ENCODE measurements at regions not wholly inside any gene's neighbourhood (a gene's known extent, or its start where the extent isn't known, plus 50 kb on each side); places are given as distances from the start of the nearest gene placed in this dataset.

DNA sequence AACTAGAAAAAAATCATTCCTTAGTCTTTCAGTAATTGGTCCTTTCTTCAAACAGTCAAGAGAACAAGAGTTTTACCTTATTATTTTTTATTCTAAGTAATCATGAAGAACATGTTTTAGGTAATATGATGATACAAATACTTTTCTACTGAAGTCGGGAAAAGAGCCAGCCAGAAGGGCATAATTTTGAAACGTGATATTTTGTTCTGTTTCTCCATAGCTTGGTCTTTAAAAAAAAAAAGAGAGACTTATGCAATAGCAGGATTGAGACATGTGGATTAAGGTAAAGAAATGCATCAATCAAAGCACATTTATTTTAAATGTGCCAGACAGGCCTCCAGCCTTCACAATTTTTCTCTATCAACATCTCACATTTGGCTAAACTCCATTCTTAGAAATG lies 1016.8 kb downstream of the CNTNAP5 start:
- H3K27ac ChIP-seq = no peak overlapping the region
- TF ChIP-seq ZFX (IDR thresholded peaks at IDR 0.05; ENCODE audit: borderline replicate concordance) = no peak
- TF ChIP-seq, protein P1, sequence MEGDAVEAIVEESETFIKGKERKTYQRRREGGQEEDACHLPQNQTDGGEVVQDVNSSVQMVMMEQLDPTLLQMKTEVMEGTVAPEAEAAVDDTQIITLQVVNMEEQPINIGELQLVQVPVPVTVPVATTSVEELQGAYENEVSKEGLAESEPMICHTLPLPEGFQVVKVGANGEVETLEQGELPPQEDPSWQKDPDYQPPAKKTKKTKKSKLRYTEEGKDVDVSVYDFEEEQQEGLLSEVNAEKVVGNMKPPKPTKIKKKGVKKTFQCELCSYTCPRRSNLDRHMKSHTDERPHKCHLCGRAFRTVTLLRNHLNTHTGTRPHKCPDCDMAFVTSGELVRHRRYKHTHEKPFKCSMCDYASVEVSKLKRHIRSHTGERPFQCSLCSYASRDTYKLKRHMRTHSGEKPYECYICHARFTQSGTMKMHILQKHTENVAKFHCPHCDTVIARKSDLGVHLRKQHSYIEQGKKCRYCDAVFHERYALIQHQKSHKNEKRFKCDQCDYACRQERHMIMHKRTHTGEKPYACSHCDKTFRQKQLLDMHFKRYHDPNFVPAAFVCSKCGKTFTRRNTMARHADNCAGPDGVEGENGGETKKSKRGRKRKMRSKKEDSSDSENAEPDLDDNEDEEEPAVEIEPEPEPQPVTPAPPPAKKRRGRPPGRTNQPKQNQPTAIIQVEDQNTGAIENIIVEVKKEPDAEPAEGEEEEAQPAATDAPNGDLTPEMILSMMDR (IDR thresholded peaks at IDR 0.05) = no peak

DNA sequence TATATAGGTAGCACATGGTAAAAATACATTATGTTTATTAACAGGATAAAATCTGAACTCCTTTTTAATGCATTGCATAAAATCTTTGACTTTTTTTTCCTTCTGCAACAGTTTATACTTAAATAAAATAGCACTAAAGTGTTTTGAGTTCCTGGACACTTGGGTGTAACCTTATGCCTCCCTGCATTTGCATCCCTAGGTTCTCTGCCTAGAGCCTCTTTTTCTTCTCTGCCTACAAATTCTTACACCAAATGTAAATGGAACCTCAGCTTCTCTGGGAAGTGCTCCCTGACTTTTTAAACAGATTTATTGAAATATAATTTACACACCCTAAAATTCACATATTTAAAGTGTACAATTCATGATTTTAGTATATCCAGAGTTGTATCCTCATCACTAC lies 1017.6 kb downstream of the CNTNAP5 start:
- no peak for TF ChIP-seq ZFX (IDR thresholded peaks at IDR 0.05; ENCODE audit: borderline replicate concordance)
- TF ChIP-seq, protein P1 (IDR thresholded peaks at IDR 0.05) = no peak
- H3K27ac ChIP-seq = no peak overlapping the region

DNA sequence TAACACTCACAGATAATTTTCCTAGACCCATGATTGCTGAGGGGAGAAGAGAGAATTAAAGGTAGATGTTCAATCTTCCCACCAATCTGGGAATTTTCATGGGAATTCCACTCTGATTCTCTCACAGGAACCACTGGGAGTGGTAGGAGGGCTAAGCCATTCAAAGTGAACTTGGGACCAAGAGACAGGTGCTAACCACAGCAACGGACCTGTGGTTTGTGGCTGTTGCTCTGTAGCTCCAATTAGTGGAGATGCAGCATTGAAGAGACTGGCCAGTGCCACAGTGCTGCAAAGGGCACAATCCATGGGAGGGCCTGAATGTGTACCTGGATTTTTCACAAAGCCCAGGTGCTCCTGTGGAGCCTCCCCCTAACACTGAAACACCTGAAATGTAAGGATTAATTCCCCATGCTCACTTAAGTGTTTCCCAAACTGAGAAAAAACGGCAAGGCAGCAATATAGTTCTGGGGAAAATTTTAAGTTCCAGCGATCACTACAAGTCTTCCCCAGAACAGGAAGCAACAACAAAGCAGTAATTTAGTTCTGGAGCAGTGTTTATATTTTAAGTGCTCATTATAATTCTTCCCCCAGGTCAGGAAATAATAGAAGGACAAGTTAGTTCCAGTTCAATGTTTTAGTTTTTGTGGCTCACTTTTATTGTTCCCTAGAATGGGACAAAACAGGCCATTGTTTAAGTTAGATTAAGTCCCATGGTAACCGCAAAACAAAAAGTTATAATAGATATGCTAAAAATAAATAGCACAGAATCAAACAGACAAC lies 1045.8 kb downstream of the CNTNAP5 start:
- no peak overlapping the region for H3K27ac ChIP-seq
- no peak for TF ChIP-seq ZFX (IDR thresholded peaks at IDR 0.05; ENCODE audit: borderline replicate concordance)
- TF ChIP-seq, protein P1 (IDR thresholded peaks at IDR 0.05) = no peak

DNA sequence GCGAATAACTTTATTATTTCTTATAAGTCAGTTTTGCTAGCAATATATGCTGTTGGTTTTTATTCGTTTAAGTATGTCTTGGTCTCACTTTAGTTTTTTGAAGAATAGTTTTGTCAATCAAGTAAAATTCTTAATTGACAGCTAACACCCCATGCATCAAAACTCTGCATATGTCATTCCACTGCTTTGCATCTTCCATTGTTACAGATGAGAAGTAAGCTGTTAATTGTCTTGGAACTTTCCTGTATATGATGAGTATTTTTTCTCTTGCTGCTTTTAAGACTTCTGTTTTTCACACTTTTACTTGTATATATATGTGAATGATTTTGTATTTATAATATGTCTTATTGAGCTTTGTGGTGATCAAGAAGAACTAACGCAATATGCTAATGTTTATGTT lies 1048.4 kb downstream of the CNTNAP5 start:
- H3K27ac ChIP-seq = no peak overlapping the region
- TF ChIP-seq ZFX (IDR thresholded peaks at IDR 0.05; ENCODE audit: borderline replicate concordance) = no peak
- TF ChIP-seq, protein P1 (IDR thresholded peaks at IDR 0.05) = no peak

DNA sequence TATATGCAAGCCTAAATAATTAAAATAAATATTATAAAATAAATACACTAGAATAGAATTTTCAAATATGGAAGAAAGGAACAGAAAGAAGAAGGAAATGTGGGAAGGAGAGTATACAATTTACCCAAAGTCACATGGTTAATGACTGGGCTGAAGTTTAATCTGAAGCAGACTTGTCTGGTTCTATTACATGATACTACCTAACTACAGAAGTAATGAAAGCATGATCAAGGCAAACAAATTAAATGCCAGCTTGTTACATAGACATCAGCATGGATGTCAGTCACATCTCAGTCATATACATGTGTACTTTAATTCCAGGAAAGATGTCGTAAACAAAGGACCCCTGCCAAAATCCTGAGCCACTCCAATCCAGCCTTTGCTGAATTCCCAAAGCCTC lies 1060.8 kb downstream of the CNTNAP5 start:
- peak overlapping the region; percentile 75 for H3K27ac ChIP-seq
- TF ChIP-seq ZFX (IDR thresholded peaks at IDR 0.05; ENCODE audit: borderline replicate concordance) = no peak
- TF ChIP-seq, protein P1 (IDR thresholded peaks at IDR 0.05) = no peak

DNA sequence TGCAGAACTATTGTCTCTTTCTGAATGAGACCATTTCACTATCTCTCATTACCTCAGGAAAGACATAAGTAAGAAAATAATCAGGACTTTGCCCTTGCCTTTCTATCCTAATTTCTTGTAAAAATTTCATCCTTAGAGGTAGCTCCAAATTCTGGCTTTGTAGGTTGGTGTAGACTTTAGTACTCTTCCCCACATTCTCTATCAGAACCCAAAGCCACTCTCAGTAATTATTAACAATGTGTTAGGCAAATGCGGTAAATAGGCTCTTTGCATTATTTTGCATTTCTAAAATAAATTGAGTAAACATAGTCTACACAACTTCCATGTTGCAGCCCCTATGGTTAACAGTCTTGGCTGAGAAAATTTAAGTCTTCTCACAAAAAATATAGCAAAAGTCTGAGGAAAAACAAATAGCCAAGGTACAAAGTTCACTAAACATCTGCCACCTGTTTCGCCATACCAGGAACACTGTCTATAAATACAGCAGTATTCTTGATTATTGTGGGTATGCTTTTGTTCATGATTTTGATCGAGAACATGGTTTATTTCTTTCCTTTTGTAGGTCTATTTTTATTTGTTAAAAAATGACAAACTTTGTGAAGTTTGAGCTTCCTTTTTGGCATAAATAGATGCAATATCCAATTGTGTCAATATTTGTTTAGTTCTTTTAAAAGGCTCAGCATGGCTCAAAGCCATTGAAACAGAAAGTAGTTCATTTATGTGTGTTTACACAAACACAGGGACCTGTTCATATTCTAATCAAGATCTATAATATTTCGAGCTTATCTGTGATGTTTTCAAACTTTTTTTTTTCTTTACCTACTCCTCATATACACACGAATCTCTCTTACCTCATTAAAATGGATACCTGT lies 1061.5 kb downstream of the CNTNAP5 start:
- TF ChIP-seq ZFX (IDR thresholded peaks at IDR 0.05; ENCODE audit: borderline replicate concordance) = no peak

DNA sequence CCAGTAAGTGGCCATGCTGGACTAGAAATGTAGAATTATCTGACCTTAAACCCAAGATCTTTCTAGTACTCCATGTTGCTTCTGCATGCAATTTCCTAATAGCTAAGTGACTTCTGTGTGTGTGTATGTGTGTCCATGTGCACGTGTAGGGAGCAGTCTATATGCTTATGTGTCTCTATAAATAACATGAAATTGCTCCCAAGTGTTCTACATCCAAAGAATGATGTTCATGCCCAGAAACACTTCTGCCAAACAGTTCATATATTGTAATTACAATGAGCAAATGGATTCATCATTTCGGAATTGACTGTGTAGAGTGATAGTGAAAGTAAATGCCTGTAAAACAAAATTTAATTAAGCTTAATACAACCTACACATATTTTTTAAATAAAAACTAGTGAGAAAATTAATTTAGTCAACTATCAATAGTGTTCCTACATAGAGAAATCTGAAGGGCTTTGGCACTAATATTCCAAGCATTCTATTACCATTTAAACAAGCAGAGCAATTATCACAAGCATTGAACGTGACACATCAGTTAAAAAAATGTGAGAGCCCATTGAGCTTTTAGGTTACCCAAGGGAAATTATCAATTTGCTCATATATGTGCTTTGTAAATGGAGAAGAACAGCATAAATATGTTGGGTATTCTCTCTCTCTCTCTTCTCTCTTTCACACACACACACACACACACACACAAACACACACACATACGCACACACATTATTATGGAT lies 1067.4 kb downstream of the CNTNAP5 start:
- TF ChIP-seq, protein P1 (IDR thresholded peaks at IDR 0.05) = no peak
- TF ChIP-seq ZFX (IDR thresholded peaks at IDR 0.05; ENCODE audit: borderline replicate concordance) = no peak
- no peak overlapping the region for H3K27ac ChIP-seq

More for the DNA sequence above, 1061.5 kb downstream of the CNTNAP5 start:
- H3K27ac ChIP-seq = peak overlapping the region; percentile 75

All from 22Rv1 (cell line).